COR-L47 (cell line): ENCODE measurements at regions not wholly inside any gene's neighbourhood (a gene's known extent, or its start where the extent isn't known, plus 50 kb on each side); places are given as distances from the start of the nearest gene placed in this dataset.
"Not testable (repeated sequence)": the region's sequence is repeated elsewhere in the genome, so short reads cannot be mapped to it uniquely, and the experiment has no call there.

Source experiments
- DNase-seq: peaks from one replicate; lab custom pipeline; 2025; lab: John Stamatoyannopoulos, UW

DNA sequence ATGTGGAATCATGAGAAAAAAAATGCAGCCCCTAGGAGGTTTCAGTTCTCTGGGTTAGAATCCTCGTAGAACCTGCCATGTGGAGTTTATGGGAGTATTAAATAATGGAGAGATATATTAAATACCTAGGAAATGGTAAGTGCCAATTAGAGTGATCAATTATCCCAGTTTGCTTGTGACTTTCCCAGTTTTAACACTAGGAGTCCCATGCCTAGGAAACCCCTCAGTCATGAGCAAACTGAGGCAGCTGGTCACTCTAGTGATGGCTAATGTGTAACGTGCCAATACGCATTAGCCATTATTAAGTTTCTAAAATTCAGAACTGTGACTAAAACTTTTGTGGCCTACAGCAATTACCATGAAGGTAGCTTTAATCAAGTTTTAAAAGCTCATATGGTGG is 720.6 kb downstream of the TAF11L14 start:
- no peak for DNase-seq

DNA sequence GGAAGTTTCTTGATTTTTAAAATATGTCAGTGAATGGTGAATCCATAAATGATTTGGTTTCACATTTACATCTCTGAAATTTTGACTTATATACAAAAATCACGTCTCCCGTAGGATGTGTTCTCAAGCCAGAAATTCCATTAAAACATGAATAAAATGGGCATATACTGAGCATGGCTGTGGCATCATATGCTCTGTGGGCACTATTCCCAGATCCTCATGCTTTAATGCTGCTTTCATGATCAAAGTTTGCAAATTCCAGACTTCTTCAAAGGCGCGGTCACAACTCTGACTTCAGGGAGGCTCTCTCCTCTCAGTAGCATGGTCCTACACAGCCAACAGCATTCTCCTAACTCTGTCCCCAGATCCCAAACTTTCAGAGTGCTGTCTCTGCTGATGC is 723.2 kb downstream of the TAF11L14 start:
- DNase-seq: no peak

GRCh38 chr5:18366234-18366633 is 732.0 kb downstream of the TAF11L14 start:
- no peak for DNase-seq

GRCh38 chr5:18370531-18370930 is 736.3 kb downstream of the TAF11L14 start:
- DNase-seq: no peak

DNA sequence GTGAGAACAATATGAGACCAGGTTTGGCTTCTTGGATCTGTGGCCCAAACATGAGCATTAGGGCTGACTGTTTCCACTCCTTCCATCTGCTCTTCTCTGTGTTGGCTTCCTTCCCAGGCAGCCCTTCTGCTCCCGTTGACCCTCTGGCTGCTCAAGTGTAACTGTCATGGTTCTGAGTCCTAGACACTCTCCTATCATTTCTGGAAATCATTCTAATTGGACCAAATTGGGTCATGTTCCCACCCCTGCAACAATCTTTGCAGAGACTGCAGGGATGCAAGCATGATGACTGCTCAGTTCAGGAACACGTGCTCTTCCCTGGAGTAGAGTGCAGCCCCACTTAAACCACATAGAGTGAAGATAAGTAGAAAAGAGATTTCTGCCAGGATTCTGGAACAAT is 741.4 kb downstream of the TAF11L14 start:
- no peak for DNase-seq

DNA sequence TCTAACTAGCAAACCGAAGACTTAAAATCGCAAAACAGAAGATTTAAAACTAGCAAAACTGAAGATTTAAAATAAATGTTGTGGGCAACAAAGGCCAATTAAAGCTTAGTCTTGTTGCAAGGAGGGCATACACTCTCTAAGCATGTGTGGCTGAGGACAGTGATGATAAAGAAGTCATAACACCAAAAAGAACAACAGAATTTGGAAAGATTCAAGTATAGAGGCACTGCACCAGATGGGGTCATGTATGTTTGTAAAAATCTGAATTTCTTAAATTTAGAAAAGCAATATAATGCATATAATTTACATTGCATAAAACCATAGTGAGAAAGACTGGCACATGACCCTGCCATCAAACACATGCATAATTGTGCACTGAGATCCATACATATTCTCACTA is 743.8 kb downstream of the TAF11L14 start:
- DNase-seq: no peak

DNA sequence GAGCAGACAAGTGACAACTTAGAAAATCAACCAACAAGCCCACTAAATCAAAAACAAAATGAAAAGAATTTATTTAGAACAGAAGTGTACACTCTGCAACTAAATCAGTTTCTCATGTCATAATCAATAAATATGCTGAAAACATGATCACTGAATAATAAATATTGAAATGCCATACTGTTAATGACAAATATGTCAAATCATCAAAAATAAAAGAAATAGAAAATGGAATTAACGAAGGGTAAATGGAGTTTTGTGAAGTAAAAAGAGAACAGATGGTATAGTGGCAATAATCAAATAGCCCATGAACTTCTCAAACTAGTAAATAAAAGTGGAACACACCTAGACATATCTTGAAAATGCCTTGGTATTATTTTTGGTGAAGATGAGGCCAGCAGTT is 744.9 kb downstream of the TAF11L14 start:
- no peak for DNase-seq

GRCh38 chr5:18380729-18381362 is 746.6 kb downstream of the TAF11L14 start:
- DNase-seq: no peak

- DNase-seq: peak; percentile 4
Observed at GRCh38 chr5:18393565-18394442, 759.5 kb downstream of the TAF11L14 start.

DNA sequence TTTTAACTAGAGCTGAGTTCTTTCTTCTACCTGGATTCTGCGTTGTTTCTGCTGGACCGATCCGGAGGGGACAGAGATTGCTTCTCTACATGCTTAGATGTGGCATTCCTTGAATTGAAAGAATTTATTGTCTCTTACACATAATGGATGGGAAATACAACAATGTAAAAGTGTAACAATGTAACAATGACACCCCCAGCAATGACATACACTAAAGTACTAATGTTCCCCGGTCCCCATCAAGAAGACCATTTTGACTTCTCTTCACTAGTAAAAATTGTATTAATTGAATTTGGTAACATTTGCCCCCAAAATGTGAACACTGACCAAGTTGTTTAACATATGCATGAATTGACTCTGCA is 760.2 kb downstream of the TAF11L14 start:
- no peak for DNase-seq

- no peak for DNase-seq
Observed at GRCh38 chr5:18395126-18396110, 761.2 kb downstream of the TAF11L14 start.

DNA sequence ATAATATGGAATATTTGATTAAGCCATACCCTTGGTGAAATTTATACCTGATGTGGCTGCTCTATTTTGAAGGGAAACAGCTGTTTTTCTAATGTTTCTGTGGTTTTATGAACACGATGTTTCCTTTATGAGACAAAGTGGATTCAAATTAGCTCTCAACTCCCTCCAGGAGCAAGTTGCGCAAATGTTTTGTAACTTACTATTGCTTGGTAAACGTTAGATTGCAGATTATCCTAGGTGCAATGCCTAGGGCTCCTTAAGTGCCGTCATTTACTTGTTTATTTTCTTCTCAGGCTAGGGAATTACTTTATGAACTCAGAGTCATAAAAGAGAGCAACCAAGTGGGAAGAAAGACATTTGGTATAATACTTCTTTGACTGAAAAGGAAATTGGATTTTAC is 763.1 kb downstream of the TAF11L14 start:
- DNase-seq: no peak

DNA sequence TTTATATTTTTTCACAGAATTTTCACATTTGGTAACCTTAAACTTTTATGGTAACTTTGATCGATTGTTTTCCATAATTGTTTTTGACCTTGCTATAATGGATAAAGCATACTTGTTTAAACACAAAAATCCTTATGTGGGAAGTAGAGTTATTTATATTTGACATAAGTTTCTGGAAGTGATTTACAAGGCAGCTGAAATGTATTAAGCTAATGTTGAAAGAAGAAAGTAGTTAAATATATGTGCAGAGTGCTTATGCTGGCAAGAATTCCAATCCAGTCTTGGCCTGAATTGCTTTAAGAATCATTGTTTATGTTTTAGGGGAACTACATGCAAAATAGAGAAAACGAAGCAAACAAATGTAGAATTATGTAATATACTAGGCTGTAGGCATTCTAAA is 763.6 kb downstream of the TAF11L14 start:
- DNase-seq: no peak

GRCh38 chr5:18399461-18400327 is 765.4 kb downstream of the TAF11L14 start:
- DNase-seq: not testable (repeated sequence)

DNA sequence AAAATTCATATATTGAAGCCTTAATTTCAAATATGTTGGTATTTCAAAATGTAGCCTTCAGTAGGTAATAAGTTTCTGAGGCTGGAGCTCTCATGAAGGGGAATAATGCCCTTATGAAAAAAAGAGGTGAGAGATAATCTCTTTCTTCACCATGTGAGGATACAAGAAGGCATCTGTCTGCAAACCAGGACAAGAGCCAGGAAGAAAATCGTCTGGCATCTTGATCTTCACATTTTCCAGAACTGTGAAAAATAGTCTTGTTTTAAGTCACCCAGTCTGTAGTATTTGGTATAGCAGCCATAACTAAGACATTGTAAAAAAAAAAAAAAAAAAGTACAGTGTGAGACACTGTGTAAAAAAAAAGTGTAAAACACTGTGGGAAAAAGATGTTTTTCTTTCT is 768.9 kb downstream of the TAF11L14 start:
- DNase-seq: no peak

DNA sequence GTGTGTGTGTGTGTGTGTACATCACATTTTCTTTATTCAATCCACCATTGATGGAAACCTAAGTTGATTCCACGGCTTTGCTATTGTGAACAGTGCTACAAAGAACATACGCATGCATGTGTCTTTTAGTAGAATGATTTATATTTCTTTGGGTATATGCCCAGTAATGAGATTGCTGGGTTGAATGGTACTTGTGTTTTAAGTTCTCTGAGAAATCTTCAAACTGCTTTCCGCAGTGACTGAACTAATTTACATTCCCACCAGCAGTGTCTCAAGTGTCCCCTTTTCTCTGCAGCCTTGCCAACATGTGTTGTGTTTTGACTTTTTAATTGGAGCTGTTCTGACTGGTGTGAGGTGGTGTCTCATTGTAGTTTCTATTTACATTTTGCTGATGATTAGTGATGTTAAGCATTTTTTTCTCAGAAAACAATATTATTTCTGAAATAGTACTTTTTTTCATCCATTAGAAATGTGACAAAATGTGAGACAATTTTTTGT is 769.7 kb downstream of the TAF11L14 start:
- no peak for DNase-seq

DNA sequence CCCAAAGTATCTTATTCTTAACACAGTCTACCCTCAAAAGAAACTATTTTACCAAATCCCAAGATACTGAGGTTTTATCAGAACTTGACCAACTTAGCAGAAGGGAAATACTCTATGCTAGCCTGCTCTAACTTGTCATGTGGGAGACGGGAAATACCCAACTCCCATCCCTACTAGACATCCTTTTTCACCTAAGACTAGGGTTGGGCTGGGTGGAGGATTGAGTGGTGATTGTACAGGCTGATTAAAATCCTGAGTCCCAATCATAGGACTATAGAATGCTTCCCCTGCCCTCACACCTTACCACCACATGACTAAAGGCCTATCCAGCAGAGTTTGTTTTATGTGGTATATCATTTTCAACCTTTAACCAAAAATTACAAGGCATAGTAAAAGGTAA is 786.5 kb downstream of the TAF11L14 start:
- no peak for DNase-seq

DNA sequence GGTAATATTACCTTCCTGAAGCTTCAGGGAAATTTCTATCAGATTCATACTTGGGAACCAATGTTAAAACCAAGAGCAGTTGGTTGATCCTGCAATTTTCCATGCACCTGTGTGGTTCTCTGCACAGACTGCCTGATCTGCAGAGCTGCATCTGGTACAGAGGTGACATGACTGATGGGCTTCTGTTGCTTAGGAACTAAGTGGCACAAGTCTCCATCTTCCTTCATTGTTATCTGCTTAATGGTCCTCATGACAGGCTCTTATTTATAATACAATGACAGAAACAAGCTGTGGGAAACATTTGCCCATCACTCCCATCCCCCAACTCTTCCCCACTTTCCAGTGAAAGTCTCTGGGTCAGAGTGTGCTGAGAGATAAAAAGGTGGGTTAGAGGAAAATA is 799.1 kb downstream of the TAF11L14 start:
- no peak for DNase-seq

GRCh38 chr5:18438126-18438525 is 803.9 kb downstream of the TAF11L14 start:
- DNase-seq: no peak

GRCh38 chr5:18455521-18455920 is 821.3 kb downstream of the TAF11L14 start:
- no peak for DNase-seq

DNA sequence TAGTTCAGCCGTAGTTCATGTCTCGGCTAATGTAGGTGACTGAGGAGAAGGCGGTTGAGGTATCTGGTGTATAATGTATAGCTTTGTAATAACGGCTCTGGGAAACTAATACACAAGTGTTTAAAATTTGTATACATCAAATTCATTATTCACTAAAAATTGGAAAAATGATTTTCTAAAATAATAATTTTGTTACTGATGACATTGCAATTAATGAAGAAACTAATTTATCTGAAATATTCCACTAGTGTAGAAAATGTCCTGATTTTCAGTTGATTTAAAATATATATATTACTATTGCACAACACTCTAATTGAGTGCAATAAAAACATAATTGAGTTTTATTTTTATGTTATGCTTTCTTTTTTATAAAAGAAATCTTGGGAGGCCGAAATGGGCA is 823.0 kb downstream of the TAF11L14 start:
- DNase-seq: no peak
